Caco-2 (cell line): ENCODE measurements at regions not wholly inside any gene's neighbourhood (a gene's known extent, or its start where the extent isn't known, plus 50 kb on each side); places are given as distances from the start of the nearest gene placed in this dataset.
"Not testable (repeated sequence)": the region's sequence is repeated elsewhere in the genome, so short reads cannot be mapped to it uniquely, and the experiment has no call there.

Experiments
- BruUV-seq: library from RNA; stranded (reverse); fragments of 400-500 nt; replicated peaks from 2 replicates; lab custom pipeline; 2021; lab: Mats Ljungman, UMichigan
- CTCF ChIA-PET: fragments of 300-600 bp; sonication (Branson Sonifier 250); formaldehyde crosslinking; loops from one replicate; lab custom pipeline; 2022; ENCODE audit warnings: antibody characterized with exemption; lab: Charles Lee
- POLR2A ChIA-PET: fragments of 300-600 bp; sonication (Branson Sonifier 250); formaldehyde crosslinking; loops from one replicate; lab custom pipeline; 2022; ENCODE audit warnings: antibody characterized with exemption; lab: Charles Lee
- DNase-seq, 2 experiments: peaks; one replicate each; pipeline versions ENCODE4 v3.0.0 to v3.0.0-alpha.2; 2020 to 2022
- H3K27me3 ChIP-seq: replicated peaks from 2 replicates; pipeline ENCODE4 v1.6.0; 2011; ENCODE audit warnings: low read length; ENCODE audit not compliant: control insufficient read depth, insufficient read depth
- H3K36me3 ChIP-seq: 2 replicates; pipeline ENCODE4 v1.5.1; 2011; ENCODE audit warnings: low read length; ENCODE audit not compliant: control insufficient read depth, insufficient read depth
- H3K4me1 ChIP-seq: fragments of 250-450 bp; sonication (Bioruptor Pico); 2 replicates; pipeline ENCODE4 v1.5.1; 2020; ENCODE audit warnings: mild to moderate bottlenecking
- H3K4me3 ChIP-seq: 2 replicates; pipeline ENCODE4 v1.5.1; 2011; ENCODE audit warnings: low read depth, mild to moderate bottlenecking, control low read depth, low read length
- H3K9me3 ChIP-seq: fragments of 250-450 bp; sonication (Bioruptor Pico); 2 replicates; pipeline ENCODE4 v1.5.1; 2020; ENCODE audit warnings: mild to moderate bottlenecking, moderate library complexity
- H3K27ac Mint-ChIP-seq: one replicate; pipeline ENCODE4 v1.8.0; 2022; ENCODE audit warnings: mixed read lengths; ENCODE audit not compliant: unreplicated experiment
- H3K27me3 Mint-ChIP-seq: one replicate; pipeline ENCODE4 v1.8.0; 2022; ENCODE audit warnings: mixed read lengths; ENCODE audit not compliant: insufficient read depth, unreplicated experiment
- H3K36me3 Mint-ChIP-seq: one replicate; pipeline ENCODE4 v1.8.0; 2022; ENCODE audit warnings: mild to moderate bottlenecking, mixed read lengths; ENCODE audit not compliant: insufficient read depth, unreplicated experiment
- H3K4me1 Mint-ChIP-seq: one replicate; pipeline ENCODE4 v1.8.0; 2022; ENCODE audit warnings: low read depth, mixed read lengths; ENCODE audit not compliant: unreplicated experiment
- H3K4me3 Mint-ChIP-seq: one replicate; pipeline ENCODE4 v1.8.0; 2022; ENCODE audit warnings: mild to moderate bottlenecking, moderate library complexity, mixed read lengths; ENCODE audit not compliant: unreplicated experiment
- H3K9me3 Mint-ChIP-seq: one replicate; pipeline ENCODE4 v1.8.0; 2022; ENCODE audit warnings: mixed read lengths; ENCODE audit not compliant: unreplicated experiment
- intact Hi-C: fragments of 100-400 bp; cut with micrococcal nuclease; formaldehyde crosslinking; loops from one replicate; pipeline ENCODE4 v1.10.0; 2022; ENCODE audit not compliant: unreplicated experiment
- TF ChIP-seq, protein P1 (sequence below), 2 experiments: fragments of 200-600 bp in 1 of 2; IDR thresholded peaks; 1 replicate in 1 of 2; 2 replicates in 1 of 2; pipeline versions ENCODE4 v1.5.1 to v1.8.0; 2011 to 2022; ENCODE audit warnings: antibody characterized with exemption in 1 of 2, control low read depth in 1 of 2, inconsistent platforms in 1 of 2, low read depth in 1 of 2, low read length in 1 of 2, mild to moderate bottlenecking in 1 of 2, moderate library complexity in 1 of 2; ENCODE audit not compliant: insufficient read depth in 1 of 2, severe bottlenecking in 1 of 2, unreplicated experiment in 1 of 2

GRCh38 chr3:67064105-67064504 is 66.0 kb downstream of the KBTBD8 start:
- no peaks in the 10 kb centered on the region for H3K36me3 Mint-ChIP-seq
- Histone ChIP-seq H3K4me3 (no peak overlapping the region), H3K9me3 (no peaks in the 10 kb centered on the region), H3K36me3 (no peaks in the 10 kb centered on the region), H3K27me3 (no peaks in the 10 kb centered on the region), H3K4me1 (no peaks in the 10 kb centered on the region)
- H3K4me3 Mint-ChIP-seq: no peak overlapping the region
- H3K9me3 Mint-ChIP-seq: no peaks in the 10 kb centered on the region
- ChIA-PET POLR2A (no interaction called here), CTCF (no interaction called here)
- BruUV-seq: no TSS peak
- no peak overlapping the region for H3K27ac Mint-ChIP-seq
- TF ChIP-seq, protein P1, sequence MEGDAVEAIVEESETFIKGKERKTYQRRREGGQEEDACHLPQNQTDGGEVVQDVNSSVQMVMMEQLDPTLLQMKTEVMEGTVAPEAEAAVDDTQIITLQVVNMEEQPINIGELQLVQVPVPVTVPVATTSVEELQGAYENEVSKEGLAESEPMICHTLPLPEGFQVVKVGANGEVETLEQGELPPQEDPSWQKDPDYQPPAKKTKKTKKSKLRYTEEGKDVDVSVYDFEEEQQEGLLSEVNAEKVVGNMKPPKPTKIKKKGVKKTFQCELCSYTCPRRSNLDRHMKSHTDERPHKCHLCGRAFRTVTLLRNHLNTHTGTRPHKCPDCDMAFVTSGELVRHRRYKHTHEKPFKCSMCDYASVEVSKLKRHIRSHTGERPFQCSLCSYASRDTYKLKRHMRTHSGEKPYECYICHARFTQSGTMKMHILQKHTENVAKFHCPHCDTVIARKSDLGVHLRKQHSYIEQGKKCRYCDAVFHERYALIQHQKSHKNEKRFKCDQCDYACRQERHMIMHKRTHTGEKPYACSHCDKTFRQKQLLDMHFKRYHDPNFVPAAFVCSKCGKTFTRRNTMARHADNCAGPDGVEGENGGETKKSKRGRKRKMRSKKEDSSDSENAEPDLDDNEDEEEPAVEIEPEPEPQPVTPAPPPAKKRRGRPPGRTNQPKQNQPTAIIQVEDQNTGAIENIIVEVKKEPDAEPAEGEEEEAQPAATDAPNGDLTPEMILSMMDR (IDR thresholded peaks at IDR 0.05; ENCODE audit: insufficient read depth in 1 of 2, low read depth in 1 of 2, low read length in 1 of 2, severe bottlenecking in 1 of 2, unreplicated experiment in 1 of 2): no peak
- H3K27me3 Mint-ChIP-seq: peaks cover 5% of the 10 kb centered on the region
- intact Hi-C loops: no loop called here
- no peaks in the 10 kb centered on the region for H3K4me1 Mint-ChIP-seq
- DNase-seq: no peak

DNA sequence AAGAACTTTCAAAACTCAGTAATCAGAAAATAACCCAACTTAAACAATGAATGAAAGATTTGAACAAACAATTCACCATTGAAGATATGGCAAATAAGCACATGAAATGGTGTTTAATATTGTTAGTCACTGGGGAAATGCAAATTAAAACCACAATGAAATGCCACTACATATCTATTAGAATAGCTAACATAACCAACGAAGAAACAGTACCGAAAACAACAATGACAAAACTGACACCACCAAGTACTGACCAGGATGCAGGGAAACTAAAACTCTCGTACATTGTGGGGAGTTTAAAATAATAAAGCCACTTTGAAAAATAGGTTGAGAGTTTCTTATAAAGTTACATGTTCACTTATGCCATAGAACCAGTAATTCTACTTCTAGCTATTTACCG is 69.1 kb downstream of the KBTBD8 start:
- H3K4me3 Mint-ChIP-seq: no peak overlapping the region
- CTCF ChIA-PET: no interaction called here
- TF ChIP-seq, protein P1 (IDR thresholded peaks at IDR 0.05; ENCODE audit: insufficient read depth in 1 of 2, low read depth in 1 of 2, low read length in 1 of 2, severe bottlenecking in 1 of 2, unreplicated experiment in 1 of 2): no peak
- Histone ChIP-seq H3K36me3 (no peaks in the 10 kb centered on the region), H3K4me1 (no peaks in the 10 kb centered on the region), H3K4me3 (no peak overlapping the region), H3K9me3 (no peaks in the 10 kb centered on the region), H3K27me3 (no peaks in the 10 kb centered on the region)
- no peaks in the 10 kb centered on the region for H3K4me1 Mint-ChIP-seq
- no peaks in the 10 kb centered on the region for H3K36me3 Mint-ChIP-seq
- intact Hi-C loops: no loop called here
- peaks cover 13% of the 10 kb centered on the region for H3K27me3 Mint-ChIP-seq
- no TSS peak for BruUV-seq
- no peaks in the 10 kb centered on the region for H3K9me3 Mint-ChIP-seq
- no peak overlapping the region for H3K27ac Mint-ChIP-seq
- POLR2A ChIA-PET: no interaction called here
- DNase-seq: no peak

GRCh38 chr3:67072640-67073039 is 74.5 kb downstream of the KBTBD8 start:
- H3K4me1 ChIP-seq, BruUV-seq, H3K4me3 ChIP-seq, POLR2A ChIA-PET, intact Hi-C loops, H3K4me3 Mint-ChIP-seq, H3K36me3 Mint-ChIP-seq, H3K9me3 ChIP-seq, H3K27me3 ChIP-seq, CTCF ChIA-PET, DNase-seq, H3K4me1 Mint-ChIP-seq, H3K9me3 Mint-ChIP-seq, H3K27ac Mint-ChIP-seq, H3K36me3 ChIP-seq: not testable (repeated sequence)
- H3K27me3 Mint-ChIP-seq: peaks cover 13% of the 10 kb centered on the region

GRCh38 chr3:67073812-67074211 is 75.7 kb downstream of the KBTBD8 start:
- Mint-ChIP-seq H3K4me1 (no peaks in the 10 kb centered on the region), H3K4me3 (no peak overlapping the region), H3K27me3 (peaks cover 17% of the 10 kb centered on the region), H3K27ac (no peak overlapping the region), H3K9me3 (no peaks in the 10 kb centered on the region), H3K36me3 (no peaks in the 10 kb centered on the region)
- no peaks in the 10 kb centered on the region for H3K27me3 ChIP-seq
- no peaks in the 10 kb centered on the region for H3K36me3 ChIP-seq
- H3K4me1 ChIP-seq: no peaks in the 10 kb centered on the region
- no peak for DNase-seq
- H3K9me3 ChIP-seq: no peaks in the 10 kb centered on the region
- POLR2A ChIA-PET: no interaction called here
- CTCF ChIA-PET: no interaction called here
- no peak overlapping the region for H3K4me3 ChIP-seq
- BruUV-seq: no TSS peak
- intact Hi-C loops: no loop called here
- TF ChIP-seq, protein P1 (IDR thresholded peaks at IDR 0.05; ENCODE audit: insufficient read depth in 1 of 2, low read depth in 1 of 2, low read length in 1 of 2, severe bottlenecking in 1 of 2, unreplicated experiment in 1 of 2): no peak
